Panc1 (cell line): ENCODE measurements at regions not wholly inside any gene's neighbourhood (a gene's known extent, or its start where the extent isn't known, plus 50 kb on each side); places are given as distances from the start of the nearest gene placed in this dataset.

ENCODE experiments used
- CTCF ChIP-seq: fragments of 450-650 bp; IDR thresholded peaks from 2 replicates; pipeline ENCODE4 v1.5.1; 2017; ENCODE audit warnings: mild to moderate bottlenecking
- REST ChIP-seq, 2 experiments: IDR thresholded peaks; 2 replicates each; pipeline ENCODE4 v1.6.1; 2011 to 2012; ENCODE audit warnings: low read depth in 2 of 2, control low read depth in 1 of 2, low read length in 1 of 2, mild to moderate bottlenecking in 1 of 2, moderate library complexity in 1 of 2; ENCODE audit not compliant: insufficient read depth in 1 of 2
- SIN3A ChIP-seq: IDR thresholded peaks from 2 replicates; pipeline ENCODE4 v1.6.1; 2012; ENCODE audit warnings: low read depth, mild to moderate bottlenecking, low read length, moderate library complexity, borderline replicate concordance; ENCODE audit not compliant: insufficient read depth

GRCh38 chr4:60938621-60939020, 261.5 kb upstream of the ADGRL3 start:
- TF ChIP-seq CTCF = no peak
- TF ChIP-seq REST (IDR thresholded peaks at IDR 0.05; ENCODE audit: insufficient read depth in 1 of 2, low read depth in 2 of 2, low read length in 1 of 2) = no peak
- no peak for TF ChIP-seq SIN3A
